IMR-90 (cell line): ENCODE measurements at regions not wholly inside any gene's neighbourhood (a gene's known extent, or its start where the extent isn't known, plus 50 kb on each side); places are given as distances from the start of the nearest gene placed in this dataset.

Source experiments
- ATAC-seq: fragments of 200-7000 bp; cut with Tn5 transposase; 2 replicates; pipeline ENCODE4 v1.9.1; 2020; ENCODE audit warnings: low read depth, mild to moderate bottlenecking, moderate library complexity
- BruUV-seq: library from RNA; stranded (reverse); fragments of 400-500 nt; replicated peaks from 2 replicates; lab custom pipeline; 2021; lab: Mats Ljungman, UMichigan
- CTCF ChIA-PET: fragments of 300-600 bp; formaldehyde crosslinking; extraction: SDS; loops from one replicate; lab custom pipeline; 2021; ENCODE audit warnings: antibody characterized with exemption; lab: Yijun Ruan, JAX
- POLR2A ChIA-PET: fragments of 300-600 bp; sonication (Branson Sonifier 250); formaldehyde crosslinking; loops from one replicate; lab custom pipeline; 2022; ENCODE audit warnings: antibody characterized with exemption; ENCODE audit not compliant: unreplicated experiment; lab: Charles Lee
- DNase-seq: peaks from one replicate; pipeline ENCODE4 v3.0.0; 2013
- H2AFZ ChIP-seq: replicated peaks from 2 replicates; pipeline ENCODE3; 2013; ENCODE audit warnings: low read length, mild to moderate bottlenecking; ENCODE audit not compliant: poor library complexity
- H2AK5ac ChIP-seq: 2 replicates; pipeline ENCODE4 v1.6.1; 2013; ENCODE audit warnings: low read depth, low read length, inconsistent platforms
- H2AK9ac ChIP-seq: replicated peaks from 2 replicates; pipeline ENCODE3; 2013; ENCODE audit warnings: mild to moderate bottlenecking, low read depth, low read length, moderate library complexity; ENCODE audit not compliant: poor library complexity
- H2BK120ac ChIP-seq: 2 replicates; pipeline ENCODE4 v1.6.1; 2013; ENCODE audit warnings: low read depth, low read length, inconsistent platforms
- H2BK15ac ChIP-seq: 3 replicates; pipeline ENCODE4 v1.6.1; 2013; ENCODE audit warnings: low read depth, low read length, inconsistent platforms
- H2BK20ac ChIP-seq: 2 replicates; pipeline ENCODE4 v1.6.1; 2013; ENCODE audit warnings: low read depth, mild to moderate bottlenecking, inconsistent platforms, low read length, moderate library complexity
- H2BK5ac ChIP-seq: 2 replicates; pipeline ENCODE4 v1.6.1; 2013; ENCODE audit warnings: mild to moderate bottlenecking, low read depth, low read length, inconsistent platforms; ENCODE audit not compliant: poor library complexity, severe bottlenecking
- H3K14ac ChIP-seq: replicated peaks from 2 replicates; pipeline ENCODE4 v1.6.1; 2013; ENCODE audit warnings: low read depth, low read length, inconsistent platforms
- H3K18ac ChIP-seq: 2 replicates; pipeline ENCODE4 v1.6.1; 2013; ENCODE audit warnings: low read depth, low read length, control low read depth
- H3K23ac ChIP-seq: 2 replicates; pipeline ENCODE4 v1.6.1; 2013; ENCODE audit warnings: low read depth, low read length, inconsistent platforms
- H3K27ac ChIP-seq: 2 replicates; pipeline ENCODE4 v1.5.1; 2013; ENCODE audit warnings: mild to moderate bottlenecking, control low read depth, low read length; ENCODE audit not compliant: insufficient read depth
- H3K27me3 ChIP-seq: 2 replicates; pipeline ENCODE4 v1.6.1; 2013; ENCODE audit warnings: low read length; ENCODE audit not compliant: control insufficient read depth, insufficient read depth
- H3K36me3 ChIP-seq: 2 replicates; pipeline ENCODE4 v1.6.1; 2013; ENCODE audit warnings: low read length, mixed read lengths; ENCODE audit not compliant: control insufficient read depth, insufficient read depth
- H3K4ac ChIP-seq: 2 replicates; pipeline ENCODE4 v1.6.1; 2013; ENCODE audit warnings: low read depth, low read length, inconsistent platforms
- H3K4me1 ChIP-seq: 2 replicates; pipeline ENCODE4 v1.6.1; 2013; ENCODE audit warnings: low read length, mixed read lengths; ENCODE audit not compliant: control insufficient read depth, insufficient read depth
- H3K4me2 ChIP-seq: 2 replicates; pipeline ENCODE4 v1.6.1; 2013; ENCODE audit warnings: low read depth, mild to moderate bottlenecking, control low read depth, low read length, moderate library complexity
- H3K4me3 ChIP-seq: 2 replicates; pipeline ENCODE4 v1.5.1; 2013; ENCODE audit warnings: low read depth, mild to moderate bottlenecking, control low read depth, low read length, moderate library complexity; ENCODE audit not compliant: insufficient read depth
- H3K56ac ChIP-seq: 2 replicates; pipeline ENCODE4 v1.6.1; 2013; ENCODE audit warnings: low read length, inconsistent platforms; ENCODE audit not compliant: insufficient read depth; ENCODE audit errors: extremely low read depth
- H3K79me1 ChIP-seq, 2 experiments: 2 replicates each; pipeline ENCODE4 v1.6.1; 2013; ENCODE audit warnings: low read length in 2 of 2, inconsistent platforms in 1 of 2, low read depth in 1 of 2
- H3K9ac ChIP-seq: 2 replicates; pipeline ENCODE4 v1.6.1; 2013; ENCODE audit warnings: low read depth, low read length, control low read depth
- H3K9me1 ChIP-seq: 2 replicates; pipeline ENCODE4 v1.6.1; 2013; ENCODE audit warnings: low read length, inconsistent platforms; ENCODE audit not compliant: insufficient read depth
- H3K9me3 ChIP-seq: 2 replicates; pipeline ENCODE4 v1.6.1; 2013; ENCODE audit warnings: low read length; ENCODE audit not compliant: control insufficient read depth, insufficient read depth
- H4K20me1 ChIP-seq: 2 replicates; pipeline ENCODE4 v1.6.1; 2013; ENCODE audit warnings: low read length, inconsistent platforms; ENCODE audit not compliant: insufficient read depth
- H4K5ac ChIP-seq: 2 replicates; pipeline ENCODE4 v1.6.1; 2013; ENCODE audit warnings: mild to moderate bottlenecking, low read depth, low read length, control low read depth
- H4K8ac ChIP-seq, 2 experiments: 2 replicates each; pipeline ENCODE4 v1.6.1; 2013; ENCODE audit warnings: low read depth in 2 of 2, low read length in 2 of 2, control low read depth in 1 of 2, inconsistent platforms in 1 of 2
- H4K91ac ChIP-seq: 2 replicates; pipeline ENCODE4 v1.6.1; 2013; ENCODE audit warnings: low read depth, low read length, inconsistent platforms; ENCODE audit not compliant: insufficient read depth
- BHLHE40 ChIP-seq: fragments of 150-350 bp; IDR thresholded peaks from 2 replicates; pipeline ENCODE4 v1.6.1; 2016; ENCODE audit warnings: mild to moderate bottlenecking, low read depth, low read length
- CEBPB ChIP-seq: IDR thresholded peaks from 2 replicates; pipeline ENCODE4 v1.6.1; 2012; ENCODE audit warnings: low read depth, low read length, improper control_type of control experiment
- CHD1 ChIP-seq: IDR thresholded peaks from 2 replicates; pipeline ENCODE4 v1.6.1; 2012; ENCODE audit warnings: low read depth, low read length, improper control_type of control experiment
- FOS ChIP-seq: fragments of 150-350 bp; IDR thresholded peaks from 2 replicates; pipeline ENCODE4 v1.6.1; 2016; ENCODE audit warnings: low read depth, low read length
- MAFK ChIP-seq: IDR thresholded peaks from 2 replicates; pipeline ENCODE4 v1.6.1; 2012; ENCODE audit warnings: low read depth, low read length, improper control_type of control experiment
- MAZ ChIP-seq: IDR thresholded peaks from 2 replicates; pipeline ENCODE4 v1.6.1; 2012; ENCODE audit warnings: low read depth, mild to moderate bottlenecking, low read length, improper control_type of control experiment, moderate library complexity, borderline replicate concordance
- MXI1 ChIP-seq: IDR thresholded peaks from 2 replicates; pipeline ENCODE4 v1.6.1; 2012; ENCODE audit warnings: low read depth, mild to moderate bottlenecking, low read length, moderate library complexity, borderline replicate concordance
- NFE2L2 ChIP-seq: fragments of 150-350 bp; IDR thresholded peaks from 2 replicates; pipeline ENCODE4 v1.6.1; 2016; ENCODE audit warnings: low read depth, mild to moderate bottlenecking, low read length
- POLR2A ChIP-seq: IDR thresholded peaks from 2 replicates; pipeline ENCODE4 v1.6.1; 2012; ENCODE audit warnings: mild to moderate bottlenecking, low read depth, low read length
- RAD21 ChIP-seq: IDR thresholded peaks from 2 replicates; pipeline ENCODE4 v1.6.1; 2012; ENCODE audit warnings: low read length, improper control_type of control experiment
- RCOR1 ChIP-seq: IDR thresholded peaks from 2 replicates; pipeline ENCODE4 v1.6.1; 2012; ENCODE audit warnings: mild to moderate bottlenecking, low read length, improper control_type of control experiment; ENCODE audit not compliant: insufficient replicate concordance
- RFX5 ChIP-seq: IDR thresholded peaks from 2 replicates; pipeline ENCODE4 v1.8.0; 2012; ENCODE audit warnings: low read depth, mild to moderate bottlenecking, low read length, moderate library complexity
- SMC3 ChIP-seq: fragments of 150-350 bp; IDR thresholded peaks from 2 replicates; pipeline ENCODE4 v1.6.1; 2016; ENCODE audit warnings: low read depth, mild to moderate bottlenecking, antibody characterized with exemption, low read length, moderate library complexity
- WGBS, 2 experiments: methylation state at CpG; one replicate each; pipeline versions ENCODE4 v1.1.5 to v1.1.7; 2013; ENCODE audit warnings: missing lambda C conversion rate in 2 of 2; ENCODE audit not compliant: insufficient read length in 1 of 2; ENCODE audit errors: extremely low coverage in 2 of 2; 5-methylcytosine and 5-hydroxymethylcytosine counted together
- dilution Hi-C: fragments of 300-500 bp; cut with HindIII; formaldehyde crosslinking; loops from one replicate; pipeline ENCODE4 v1.14.3; 2018; ENCODE audit warnings: low sequenced_read_pairs; ENCODE audit not compliant: unreplicated experiment
- in situ Hi-C: fragments of 300-500 bp; cut with MboI; formaldehyde crosslinking; loops from 3 replicates; pipeline ENCODE4 v1.14.3; 2019; ENCODE audit warnings: low sequenced_read_pairs, inconsistent platforms, mixed read lengths
- intact Hi-C: fragments of 100-400 bp; cut with micrococcal nuclease; formaldehyde crosslinking; loops from 2 replicates; pipeline ENCODE4 v1.10.0; 2022
- TF ChIP-seq, protein P1 (sequence below): fragments of 150-350 bp; IDR thresholded peaks from 2 replicates; pipeline ENCODE4 v1.6.1; 2017; ENCODE audit warnings: mild to moderate bottlenecking, antibody characterized with exemption, low read length, low read depth
- TF ChIP-seq, protein P2 (sequence below): fragments of 150-350 bp; IDR thresholded peaks from 2 replicates; pipeline ENCODE4 v1.6.1; 2016; ENCODE audit warnings: low read depth, mild to moderate bottlenecking, low read length, moderate library complexity, borderline replicate concordance
- TF ChIP-seq, protein P3 (sequence below): conservative IDR thresholded peaks from 2 replicates; pipeline ENCODE4 v1.5.1; 2012; ENCODE audit warnings: mild to moderate bottlenecking, low read depth, low read length, improper control_type of control experiment

DNA sequence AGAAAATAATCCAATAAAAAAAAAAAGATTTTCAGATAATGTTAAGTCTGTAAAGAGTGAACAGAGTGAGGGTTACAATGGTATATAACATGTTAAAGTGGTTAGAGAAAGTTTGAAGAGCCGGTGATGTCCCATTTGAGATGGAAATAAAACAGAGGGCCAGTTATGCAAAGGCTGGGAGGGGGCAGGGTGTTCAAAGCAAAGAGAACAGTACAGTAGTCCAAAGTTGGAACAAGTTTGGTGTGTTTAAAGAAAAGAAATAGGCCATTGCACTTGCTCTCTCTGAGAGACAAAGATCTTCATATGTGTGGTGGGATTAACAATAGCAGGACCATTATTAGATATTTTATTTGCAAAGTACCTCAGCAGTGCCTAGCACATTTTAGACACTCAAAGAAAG, 179.5 kb upstream of the PKN2 start:
- no peak overlapping the region for H2BK15ac ChIP-seq
- ChIA-PET POLR2A (no interaction called here), CTCF (no interaction called here)
- H3K27me3 ChIP-seq = no peaks in the 10 kb centered on the region
- H3K23ac ChIP-seq = no peak overlapping the region
- no peaks in the 10 kb centered on the region for H4K20me1 ChIP-seq
- no peak overlapping the region for H2AK9ac ChIP-seq
- no peak overlapping the region for H3K4ac ChIP-seq
- H3K9ac ChIP-seq = no peak overlapping the region
- no peak overlapping the region for H3K4me2 ChIP-seq
- no peak overlapping the region for H3K4me3 ChIP-seq
- no peak overlapping the region for H4K91ac ChIP-seq
- H3K27ac ChIP-seq = no peak overlapping the region
- intact Hi-C loops = no loop called here
- TF ChIP-seq FOS (no peak), MXI1 (no peak), POLR2A (no peak), RCOR1 (no peak), BHLHE40 (no peak), MAFK (no peak), RAD21 (no peak), MAZ (no peak), CHD1 (no peak), SMC3 (no peak), NFE2L2 (no peak), RFX5 (no peak), CEBPB (no peak)
- TF ChIP-seq, protein P1, sequence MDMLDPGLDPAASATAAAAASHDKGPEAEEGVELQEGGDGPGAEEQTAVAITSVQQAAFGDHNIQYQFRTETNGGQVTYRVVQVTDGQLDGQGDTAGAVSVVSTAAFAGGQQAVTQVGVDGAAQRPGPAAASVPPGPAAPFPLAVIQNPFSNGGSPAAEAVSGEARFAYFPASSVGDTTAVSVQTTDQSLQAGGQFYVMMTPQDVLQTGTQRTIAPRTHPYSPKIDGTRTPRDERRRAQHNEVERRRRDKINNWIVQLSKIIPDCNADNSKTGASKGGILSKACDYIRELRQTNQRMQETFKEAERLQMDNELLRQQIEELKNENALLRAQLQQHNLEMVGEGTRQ = no peak
- TF ChIP-seq, protein P2, sequence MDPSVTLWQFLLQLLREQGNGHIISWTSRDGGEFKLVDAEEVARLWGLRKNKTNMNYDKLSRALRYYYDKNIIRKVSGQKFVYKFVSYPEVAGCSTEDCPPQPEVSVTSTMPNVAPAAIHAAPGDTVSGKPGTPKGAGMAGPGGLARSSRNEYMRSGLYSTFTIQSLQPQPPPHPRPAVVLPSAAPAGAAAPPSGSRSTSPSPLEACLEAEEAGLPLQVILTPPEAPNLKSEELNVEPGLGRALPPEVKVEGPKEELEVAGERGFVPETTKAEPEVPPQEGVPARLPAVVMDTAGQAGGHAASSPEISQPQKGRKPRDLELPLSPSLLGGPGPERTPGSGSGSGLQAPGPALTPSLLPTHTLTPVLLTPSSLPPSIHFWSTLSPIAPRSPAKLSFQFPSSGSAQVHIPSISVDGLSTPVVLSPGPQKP = no peak
- TF ChIP-seq, protein P3, sequence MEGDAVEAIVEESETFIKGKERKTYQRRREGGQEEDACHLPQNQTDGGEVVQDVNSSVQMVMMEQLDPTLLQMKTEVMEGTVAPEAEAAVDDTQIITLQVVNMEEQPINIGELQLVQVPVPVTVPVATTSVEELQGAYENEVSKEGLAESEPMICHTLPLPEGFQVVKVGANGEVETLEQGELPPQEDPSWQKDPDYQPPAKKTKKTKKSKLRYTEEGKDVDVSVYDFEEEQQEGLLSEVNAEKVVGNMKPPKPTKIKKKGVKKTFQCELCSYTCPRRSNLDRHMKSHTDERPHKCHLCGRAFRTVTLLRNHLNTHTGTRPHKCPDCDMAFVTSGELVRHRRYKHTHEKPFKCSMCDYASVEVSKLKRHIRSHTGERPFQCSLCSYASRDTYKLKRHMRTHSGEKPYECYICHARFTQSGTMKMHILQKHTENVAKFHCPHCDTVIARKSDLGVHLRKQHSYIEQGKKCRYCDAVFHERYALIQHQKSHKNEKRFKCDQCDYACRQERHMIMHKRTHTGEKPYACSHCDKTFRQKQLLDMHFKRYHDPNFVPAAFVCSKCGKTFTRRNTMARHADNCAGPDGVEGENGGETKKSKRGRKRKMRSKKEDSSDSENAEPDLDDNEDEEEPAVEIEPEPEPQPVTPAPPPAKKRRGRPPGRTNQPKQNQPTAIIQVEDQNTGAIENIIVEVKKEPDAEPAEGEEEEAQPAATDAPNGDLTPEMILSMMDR = no peak
- H2AK5ac ChIP-seq = no peak overlapping the region
- no peaks in the 10 kb centered on the region for H3K36me3 ChIP-seq
- H3K4me1 ChIP-seq = no peaks in the 10 kb centered on the region
- H3K9me3 ChIP-seq = no peaks in the 10 kb centered on the region
- no peak overlapping the region for H2BK5ac ChIP-seq
- BruUV-seq = no TSS peak
- H2BK120ac ChIP-seq = no peak overlapping the region
- H4K8ac ChIP-seq = no peak overlapping the region
- no peak overlapping the region for H3K56ac ChIP-seq
- no peak for DNase-seq
- H3K9me1 ChIP-seq = no peaks in the 10 kb centered on the region
- no peak overlapping the region for H2BK20ac ChIP-seq
- in situ Hi-C loops = no loop called here
- no peak overlapping the region for H2AFZ ChIP-seq
- no peaks in the 10 kb centered on the region for H3K79me1 ChIP-seq
- no peak overlapping the region for H4K5ac ChIP-seq
- H3K18ac ChIP-seq = no peak overlapping the region
- WGBS, 2 experiments = 80% methylated on average over 1 of the region's 1 CpG; no CpG with 5 or more reads in 1 of the 2 experiments
- dilution Hi-C loops = no loop called here
- ATAC-seq = no peak
- H3K14ac ChIP-seq = no peak overlapping the region
